DOHH2 (cell line): ENCODE measurements at regions not wholly inside any gene's neighbourhood (a gene's known extent, or its start where the extent isn't known, plus 50 kb on each side); places are given as distances from the start of the nearest gene placed in this dataset.
"Not testable (repeated sequence)": the region's sequence is repeated elsewhere in the genome, so short reads cannot be mapped to it uniquely, and the experiment has no call there.

Source experiments
- EZH2phosphoT487 ChIP-seq: fragments of 200-600 bp; sonication (generic); IDR thresholded peaks from 2 replicates; pipeline ENCODE4 v1.6.1; 2017; ENCODE audit warnings: borderline replicate concordance, mild to moderate bottlenecking, antibody characterized with exemption, low read length, moderate library complexity, mixed read lengths
- TF ChIP-seq, protein P1 (sequence below): fragments of 200-600 bp; sonication (generic); IDR thresholded peaks from one replicate; pipeline ENCODE4 v1.5.1; 2014; ENCODE audit warnings: antibody characterized with exemption, mild to moderate bottlenecking, low read depth, low read length; ENCODE audit not compliant: poor library complexity, severe bottlenecking

- TF ChIP-seq, protein P1, sequence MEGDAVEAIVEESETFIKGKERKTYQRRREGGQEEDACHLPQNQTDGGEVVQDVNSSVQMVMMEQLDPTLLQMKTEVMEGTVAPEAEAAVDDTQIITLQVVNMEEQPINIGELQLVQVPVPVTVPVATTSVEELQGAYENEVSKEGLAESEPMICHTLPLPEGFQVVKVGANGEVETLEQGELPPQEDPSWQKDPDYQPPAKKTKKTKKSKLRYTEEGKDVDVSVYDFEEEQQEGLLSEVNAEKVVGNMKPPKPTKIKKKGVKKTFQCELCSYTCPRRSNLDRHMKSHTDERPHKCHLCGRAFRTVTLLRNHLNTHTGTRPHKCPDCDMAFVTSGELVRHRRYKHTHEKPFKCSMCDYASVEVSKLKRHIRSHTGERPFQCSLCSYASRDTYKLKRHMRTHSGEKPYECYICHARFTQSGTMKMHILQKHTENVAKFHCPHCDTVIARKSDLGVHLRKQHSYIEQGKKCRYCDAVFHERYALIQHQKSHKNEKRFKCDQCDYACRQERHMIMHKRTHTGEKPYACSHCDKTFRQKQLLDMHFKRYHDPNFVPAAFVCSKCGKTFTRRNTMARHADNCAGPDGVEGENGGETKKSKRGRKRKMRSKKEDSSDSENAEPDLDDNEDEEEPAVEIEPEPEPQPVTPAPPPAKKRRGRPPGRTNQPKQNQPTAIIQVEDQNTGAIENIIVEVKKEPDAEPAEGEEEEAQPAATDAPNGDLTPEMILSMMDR, result not testable (repeated sequence)
- not testable (repeated sequence) for TF ChIP-seq EZH2phosphoT487
Measured at GRCh38 chr4:135447598-135447997, 1246.0 kb upstream of the PABPC4L start.
